NB4 (cell line): ENCODE measurements at regions not wholly inside any gene's neighbourhood (a gene's known extent, or its start where the extent isn't known, plus 50 kb on each side); places are given as distances from the start of the nearest gene placed in this dataset.

Source experiments
- DNase-seq: peaks from one replicate; pipeline ENCODE4 v3.0.0; 2010; ENCODE audit warnings: low read depth
- H3K4me3 ChIP-seq: one replicate; pipeline ENCODE4 v1.5.1; 2011; ENCODE audit warnings: mild to moderate bottlenecking, low read depth, low read length, moderate library complexity
- MAX ChIP-seq: IDR thresholded peaks from 2 replicates; pipeline ENCODE4 v1.6.1; 2011; ENCODE audit warnings: low read depth, low read length
- MYC ChIP-seq: IDR thresholded peaks from 2 replicates; pipeline ENCODE4 v1.6.1; 2011; ENCODE audit warnings: low read depth, low read length
- POLR2A ChIP-seq: IDR thresholded peaks from 2 replicates; pipeline ENCODE4 v1.6.1; 2011; ENCODE audit warnings: mild to moderate bottlenecking; ENCODE audit not compliant: insufficient read length; ENCODE audit errors: extremely low read depth
- TF ChIP-seq, protein P1 (sequence below): IDR thresholded peaks from one replicate; pipeline ENCODE4 v1.5.1; 2012; ENCODE audit warnings: low read depth, low read length

DNA sequence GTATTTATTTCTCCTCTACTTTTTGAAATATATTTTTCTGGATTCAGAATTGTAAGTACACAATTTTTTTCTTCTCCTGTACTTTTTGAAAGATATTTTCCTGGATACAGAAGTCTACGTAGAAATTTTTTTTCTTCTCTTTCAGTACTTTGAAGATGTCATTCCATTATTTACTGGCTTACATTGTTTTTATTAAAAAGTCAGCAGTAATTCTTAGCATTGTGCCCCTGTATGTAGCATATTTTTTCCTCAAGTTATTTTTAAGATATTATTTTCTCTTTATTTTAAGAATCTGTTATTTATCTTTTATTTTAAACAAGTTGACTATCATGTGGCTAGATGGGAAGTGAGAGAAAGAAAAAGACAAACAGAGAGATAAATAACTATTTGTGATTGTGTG, 119.0 kb upstream of the NPSR1 start:
- TF ChIP-seq POLR2A (no peak), MAX (no peak), MYC (no peak)
- TF ChIP-seq, protein P1, sequence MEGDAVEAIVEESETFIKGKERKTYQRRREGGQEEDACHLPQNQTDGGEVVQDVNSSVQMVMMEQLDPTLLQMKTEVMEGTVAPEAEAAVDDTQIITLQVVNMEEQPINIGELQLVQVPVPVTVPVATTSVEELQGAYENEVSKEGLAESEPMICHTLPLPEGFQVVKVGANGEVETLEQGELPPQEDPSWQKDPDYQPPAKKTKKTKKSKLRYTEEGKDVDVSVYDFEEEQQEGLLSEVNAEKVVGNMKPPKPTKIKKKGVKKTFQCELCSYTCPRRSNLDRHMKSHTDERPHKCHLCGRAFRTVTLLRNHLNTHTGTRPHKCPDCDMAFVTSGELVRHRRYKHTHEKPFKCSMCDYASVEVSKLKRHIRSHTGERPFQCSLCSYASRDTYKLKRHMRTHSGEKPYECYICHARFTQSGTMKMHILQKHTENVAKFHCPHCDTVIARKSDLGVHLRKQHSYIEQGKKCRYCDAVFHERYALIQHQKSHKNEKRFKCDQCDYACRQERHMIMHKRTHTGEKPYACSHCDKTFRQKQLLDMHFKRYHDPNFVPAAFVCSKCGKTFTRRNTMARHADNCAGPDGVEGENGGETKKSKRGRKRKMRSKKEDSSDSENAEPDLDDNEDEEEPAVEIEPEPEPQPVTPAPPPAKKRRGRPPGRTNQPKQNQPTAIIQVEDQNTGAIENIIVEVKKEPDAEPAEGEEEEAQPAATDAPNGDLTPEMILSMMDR, result no peak
- no peak for DNase-seq
- no peak overlapping the region for H3K4me3 ChIP-seq

- TF ChIP-seq MAX (no peak), MYC (no peak), POLR2A (no peak)
- TF ChIP-seq, protein P1, result no peak
- H3K4me3 ChIP-seq, result no peak overlapping the region
- no peak for DNase-seq
These were observed 113.4 kb upstream of the NPSR1 start for GRCh38 chr7:34544621-34545020.

DNA sequence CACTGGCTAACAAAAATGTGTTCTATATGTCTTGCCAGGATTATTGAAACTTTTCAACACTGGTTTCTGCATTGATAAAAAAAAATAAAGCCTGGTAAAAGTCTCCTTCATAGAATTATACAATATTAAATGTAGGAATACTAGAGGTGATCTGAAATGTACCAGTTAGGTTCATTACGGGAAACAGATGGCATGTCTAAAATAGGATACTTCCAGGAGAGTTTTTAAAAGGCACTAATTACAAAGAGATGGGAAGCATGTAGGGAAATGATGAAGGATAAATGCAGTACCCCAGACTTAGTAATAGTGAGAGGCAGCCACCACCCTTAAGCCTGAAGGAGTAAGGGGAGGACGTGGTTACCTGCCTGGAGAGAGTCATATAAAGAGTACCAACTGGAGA, 107.0 kb upstream of the NPSR1 start:
- no peak overlapping the region for H3K4me3 ChIP-seq
- TF ChIP-seq MYC (no peak), POLR2A (no peak), MAX (no peak)
- TF ChIP-seq, protein P1, result no peak
- no peak for DNase-seq

DNA sequence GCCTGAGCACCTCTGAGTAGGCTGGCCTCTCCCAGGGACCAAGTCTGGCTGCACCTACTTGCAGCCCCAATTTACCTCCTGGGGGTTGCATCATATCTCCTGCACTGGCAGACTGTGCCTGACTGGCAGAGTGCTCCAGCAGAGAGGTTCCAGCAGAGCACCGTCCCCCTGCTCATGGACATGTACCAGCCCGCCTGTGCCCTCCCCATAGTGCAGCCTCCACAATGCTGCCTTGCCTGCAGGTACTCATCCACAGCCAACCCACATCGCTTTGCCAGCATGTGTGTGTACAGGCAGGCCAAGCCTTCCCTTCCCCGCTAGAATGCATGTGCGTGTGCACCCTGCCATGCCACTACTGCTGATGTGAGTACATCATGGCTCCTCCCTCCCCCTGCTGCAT, 105.5 kb upstream of the NPSR1 start:
- no peak overlapping the region for H3K4me3 ChIP-seq
- TF ChIP-seq MAX (no peak), MYC (no peak), POLR2A (no peak)
- TF ChIP-seq, protein P1, result no peak
- no peak for DNase-seq

DNA sequence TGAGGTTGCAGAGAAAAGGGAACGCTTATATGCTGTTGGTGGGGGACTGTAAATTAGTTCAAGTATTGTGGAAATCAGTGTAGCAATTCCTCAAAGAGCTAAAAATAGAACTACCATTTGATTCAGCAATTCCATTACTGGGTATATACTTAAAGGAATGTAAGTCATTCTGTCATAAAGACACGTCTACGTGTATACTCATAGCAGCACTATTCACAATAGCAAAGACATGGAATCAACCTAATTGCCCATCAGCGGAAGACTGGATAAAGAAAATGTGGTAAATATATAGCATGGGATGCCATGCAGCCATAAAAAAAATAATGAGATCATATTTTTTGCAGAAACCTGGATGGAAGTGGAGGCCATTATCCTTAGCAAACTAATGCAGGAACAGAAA, 100.0 kb upstream of the NPSR1 start:
- TF ChIP-seq, protein P1, result no peak
- TF ChIP-seq MYC, result no peak
- TF ChIP-seq MAX, result no peak
- TF ChIP-seq POLR2A, result no peak
- DNase-seq, result no peak
- H3K4me3 ChIP-seq, result no peak overlapping the region

DNA sequence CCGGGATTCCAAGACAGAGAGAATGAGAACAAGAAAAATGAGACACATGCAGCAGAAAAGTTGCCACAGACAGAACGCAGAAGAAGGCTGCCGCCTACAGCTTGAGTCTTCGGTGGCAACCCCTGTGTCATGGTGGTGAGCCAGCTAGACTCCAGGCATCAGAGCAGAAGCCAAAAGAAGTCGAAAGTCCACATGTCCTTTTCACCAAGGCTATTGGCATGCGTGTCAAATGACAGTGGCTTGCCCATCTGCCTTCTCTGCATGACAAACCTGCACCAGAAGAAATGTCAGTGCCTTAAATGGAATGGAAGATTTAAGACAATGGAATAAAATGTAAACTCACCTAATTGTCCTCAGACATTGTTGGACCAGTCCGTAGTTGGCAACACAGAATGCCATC, 93.9 kb upstream of the NPSR1 start:
- no peak for DNase-seq
- H3K4me3 ChIP-seq, result no peak overlapping the region
- TF ChIP-seq, protein P1, result no peak
